ENCODE measurements at regions not wholly inside any gene's neighbourhood (a gene's known extent, or its start where the extent isn't known, plus 50 kb on each side); places are given as distances from the start of the nearest gene placed in this dataset.

GRCh38 chrX:68892651-68893050 is 63.8 kb downstream of the EFNB1 start:
- ChIA-PET POLR2A (interaction anchor here (1.0 kb wide), 1 partner anchor 64 kb away, joined by 4 read pairs; the partner anchor contains the start of gene EFNB1), CTCF (no interaction called here)
- H3K27ac ChIP-seq (ENCODE audit: extremely low read depth, low read depth, low read length) = no peak overlapping the region
- H3K9me3 ChIP-seq (ENCODE audit: control insufficient read depth, insufficient read depth, low read depth, low read length) = no peaks in the 10 kb centered on the region
- H3K4me3 ChIP-seq (ENCODE audit: low read depth, low read length) = no peak overlapping the region
- H3K4me1 ChIP-seq (ENCODE audit: control insufficient read depth, insufficient read depth, low read length) = no peaks in the 10 kb centered on the region
- H3K36me3 ChIP-seq (ENCODE audit: control insufficient read depth in 2 of 2, insufficient read depth in 1 of 2, low read length in 2 of 2) = no peaks in the 10 kb centered on the region
- TF ChIP-seq IKZF3 (tag by site-specific recombination; IDR thresholded peaks at IDR 0.05) = no peak
- TF ChIP-seq ZNF768 (tag by site-specific recombination; IDR thresholded peaks at IDR 0.05) = no peak
- no peak for TF ChIP-seq ZEB2 (tag by site-specific recombination; IDR thresholded peaks at IDR 0.05)
- TF ChIP-seq ZNF26 (tag by site-specific recombination; IDR thresholded peaks at IDR 0.05) = no peak
- no peak for TF ChIP-seq ZNF2 (tag by site-specific recombination; IDR thresholded peaks at IDR 0.05)
- TF ChIP-seq ZSCAN4 (tag by site-specific recombination; IDR thresholded peaks at IDR 0.05) = no peak
- no peak for TF ChIP-seq ZNF404 (tag by site-specific recombination; IDR thresholded peaks at IDR 0.05)
- no peak for TF ChIP-seq EGR2 (tag by site-specific recombination; IDR thresholded peaks at IDR 0.05; ENCODE audit: low read depth)
- TF ChIP-seq ZBTB10 (tag by site-specific recombination; IDR thresholded peaks at IDR 0.05) = no peak
- no peak for TF ChIP-seq ZNF629 (tag by site-specific recombination; IDR thresholded peaks at IDR 0.05)
- no peak for TF ChIP-seq ZNF530 (tag by site-specific recombination; IDR thresholded peaks at IDR 0.05; ENCODE audit: low read depth)
- TF ChIP-seq ZNF416 (tag by site-specific recombination; IDR thresholded peaks at IDR 0.05) = no peak
- no peak for TF ChIP-seq ZNF529 (tag by site-specific recombination; IDR thresholded peaks at IDR 0.05; ENCODE audit: insufficient replicate concordance)
- TF ChIP-seq ZNF48 (tag by site-specific recombination; IDR thresholded peaks at IDR 0.05) = no peak
- no peak for TF ChIP-seq ZNF843 (tag by site-specific recombination; IDR thresholded peaks at IDR 0.05)
- TF ChIP-seq ZNF837 (tag by site-specific recombination; IDR thresholded peaks at IDR 0.05) = no peak
- TF ChIP-seq ZNF114 (tag by site-specific recombination; IDR thresholded peaks at IDR 0.05) = no peak
- TF ChIP-seq ZNF324 (tag by site-specific recombination; IDR thresholded peaks at IDR 0.05) = no peak
- no peak for TF ChIP-seq ZSCAN5A (tag by site-specific recombination; IDR thresholded peaks at IDR 0.05)
- no peak for TF ChIP-seq ATF2 (tag by site-specific recombination; IDR thresholded peaks at IDR 0.05; ENCODE audit: low read depth)

Data from HEK293 (cell line).